Limb (tissue), 2 donors: ENCODE measurements at regions not wholly inside any gene's neighbourhood (a gene's known extent, or its start where the extent isn't known, plus 50 kb on each side); places are given as distances from the start of the nearest gene placed in this dataset.
A peak's percentile ranks its signal among the peaks of the same experiment; 100 is the strongest.
"Not testable (repeated sequence)": the region's sequence is repeated elsewhere in the genome, so short reads cannot be mapped to it uniquely, and the experiment has no call there.

Source experiments
- DNase-seq, 2 donors: peaks; one replicate each; pipeline ENCODE4 v3.0.0-alpha.2; 2016; ENCODE audit errors: extremely low spot score in 2 of 2

DNA sequence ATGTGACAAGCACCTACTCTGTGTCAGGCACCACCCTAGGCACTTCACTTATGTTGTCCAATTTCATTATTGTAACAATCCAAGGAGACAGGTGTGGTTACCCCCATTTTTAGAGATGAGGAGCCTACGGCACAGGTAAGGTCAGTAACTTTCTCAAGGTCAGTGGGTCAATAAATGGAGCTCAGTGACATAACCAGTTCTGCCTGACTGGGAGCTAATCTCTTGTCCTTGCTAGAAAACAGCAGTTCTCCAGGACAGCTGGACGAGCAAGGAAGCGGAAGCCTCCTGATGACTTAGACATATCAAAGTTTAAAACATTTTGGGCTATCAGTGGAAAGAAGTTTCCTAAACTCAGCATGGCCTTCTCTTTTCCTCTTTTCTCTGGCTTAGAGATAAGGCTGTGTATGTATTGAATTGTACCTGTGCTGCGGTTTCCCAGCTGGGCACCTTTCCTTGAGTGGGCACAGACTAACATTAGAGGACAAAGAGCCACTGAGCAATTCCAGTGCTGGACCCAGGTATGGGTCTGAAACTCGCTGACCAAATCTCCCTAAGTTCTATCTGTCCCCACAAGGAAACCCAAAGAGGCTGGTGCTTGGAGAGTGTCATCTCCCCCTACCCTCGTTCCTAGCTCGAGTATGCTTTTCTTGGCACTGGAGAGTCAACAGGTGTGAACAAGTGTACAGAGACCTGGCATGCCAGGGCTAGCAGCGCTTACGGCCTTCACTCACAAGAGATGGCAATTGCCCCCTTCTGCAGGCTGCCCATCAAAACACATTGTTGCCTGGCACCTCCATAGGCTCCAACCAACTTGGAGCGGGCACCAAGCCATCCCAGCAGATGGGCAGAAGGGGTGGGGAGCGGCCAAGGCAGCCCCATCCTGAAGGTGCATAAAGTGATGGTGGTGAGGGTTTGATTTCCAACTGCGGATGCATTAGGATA, 456.1 kb upstream of the PROX1 start:
- no peak for DNase-seq

DNA sequence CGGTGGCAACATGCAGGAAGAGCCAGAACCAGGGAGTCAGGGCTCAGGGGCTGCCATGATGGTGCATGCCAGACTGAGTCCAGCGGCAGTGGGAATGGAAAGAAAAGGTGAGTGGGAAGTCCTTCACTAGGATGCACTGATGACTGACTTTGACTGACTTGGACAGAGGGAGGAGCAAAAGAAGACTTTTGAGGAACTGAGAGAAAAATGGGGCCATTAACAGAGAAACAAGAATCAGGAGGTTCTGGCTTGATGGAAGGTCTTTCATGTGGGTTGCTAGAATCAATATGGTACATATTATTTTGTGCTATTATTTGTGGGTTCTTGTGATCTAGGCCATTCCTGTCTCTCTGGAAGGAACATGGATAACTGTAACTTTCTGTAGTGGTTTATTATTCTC, 454.6 kb upstream of the PROX1 start:
- DNase-seq = no peak

DNA sequence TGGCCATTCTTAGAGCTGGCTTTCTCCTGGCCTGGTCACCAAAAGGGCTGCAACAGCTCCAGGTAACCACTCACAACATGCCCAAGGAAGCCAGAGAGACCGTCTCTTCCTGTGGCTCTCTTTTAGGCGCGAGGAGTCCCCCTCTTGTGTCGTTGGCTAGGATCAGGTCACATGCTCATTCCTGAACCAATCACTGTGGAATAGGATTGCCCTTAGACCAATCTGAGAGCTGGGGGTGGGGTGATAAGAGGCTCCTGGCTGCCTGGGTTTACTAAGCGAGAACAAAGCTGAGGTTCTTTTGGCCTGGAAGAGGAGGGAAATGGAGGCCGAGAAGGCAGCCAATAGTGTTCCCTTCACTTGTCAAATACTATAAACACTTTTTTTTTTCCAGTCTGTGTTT, 452.1 kb upstream of the PROX1 start:
- no peak for DNase-seq

DNA sequence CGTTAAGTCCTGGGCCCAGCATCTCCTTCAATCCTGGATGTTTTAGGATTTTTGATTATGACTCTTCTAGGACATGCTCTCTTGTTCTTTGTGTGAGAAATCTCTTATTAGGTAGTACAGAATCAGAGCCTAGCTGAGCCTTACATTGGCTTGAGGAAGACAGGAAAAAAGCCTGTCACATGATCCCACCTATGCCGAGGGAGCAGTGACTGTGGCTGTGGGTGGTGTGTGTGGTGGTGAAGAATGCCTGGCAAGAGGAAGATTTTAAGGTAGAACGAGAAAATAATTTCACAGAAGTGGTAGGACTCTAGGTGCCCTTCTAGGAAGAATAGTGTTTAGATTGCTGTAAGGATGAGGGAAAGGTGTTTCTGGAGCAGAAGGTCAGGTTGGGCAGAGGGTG, 449.5 kb upstream of the PROX1 start:
- DNase-seq = no peak

DNA sequence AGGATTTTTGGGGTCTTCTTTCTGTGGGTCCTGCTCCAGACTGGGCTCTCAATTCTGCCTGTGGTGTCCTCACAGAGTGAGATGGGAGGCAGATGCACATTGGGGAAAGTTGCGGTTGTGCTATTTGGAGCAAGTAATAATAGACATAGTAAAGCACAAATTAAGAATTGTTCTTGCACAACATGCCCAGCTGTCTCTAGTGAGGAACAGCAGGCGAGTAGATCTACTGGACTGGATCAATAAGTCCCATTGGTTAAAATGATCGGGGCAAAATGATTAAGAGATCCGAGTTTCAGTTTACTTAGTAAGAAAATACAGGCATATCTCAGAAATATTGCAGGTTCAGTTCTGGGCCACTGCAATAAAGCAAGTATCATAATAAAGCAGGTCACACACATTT, 448.3 kb upstream of the PROX1 start:
- no peak for DNase-seq

DNA sequence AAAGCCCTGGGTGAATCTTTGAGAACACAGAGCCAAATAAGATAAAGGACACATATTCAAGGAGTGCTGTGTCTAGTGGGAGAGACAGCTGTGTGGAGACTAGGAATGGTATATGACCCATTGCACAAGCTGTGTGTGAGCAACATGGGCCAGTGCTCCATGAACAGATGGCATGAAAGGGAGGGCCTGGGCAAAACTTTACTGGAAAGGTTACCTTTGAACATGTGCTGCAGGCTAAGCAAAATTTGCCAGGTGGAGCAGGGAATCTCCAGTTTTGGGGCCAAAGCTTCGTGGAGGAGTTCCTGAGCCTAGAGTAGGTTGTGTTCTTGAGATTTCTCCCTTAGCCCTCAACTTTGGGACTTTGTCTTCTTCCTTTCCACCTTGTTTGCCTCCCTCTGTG, 446.1 kb upstream of the PROX1 start:
- DNase-seq = no peak

DNA sequence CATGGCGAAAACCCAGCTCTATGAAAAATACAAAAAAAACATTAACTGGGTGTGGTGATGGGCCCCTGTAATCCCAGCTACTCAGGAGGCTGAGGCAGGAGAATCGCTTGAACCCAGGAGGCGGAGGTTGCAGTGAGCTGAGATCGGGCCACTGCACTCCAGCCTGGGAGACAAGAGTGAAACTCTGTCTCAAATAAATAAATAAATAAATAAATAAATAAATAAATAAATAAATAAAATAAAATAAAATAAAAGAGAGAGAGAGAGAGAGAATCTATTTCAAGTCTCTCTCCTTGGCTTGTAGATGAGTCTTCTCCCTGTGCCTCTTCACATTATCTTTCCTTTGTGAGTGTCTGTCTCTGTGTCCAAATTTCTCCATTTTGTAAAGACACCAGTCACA, 442.6 kb upstream of the PROX1 start:
- DNase-seq = not testable (repeated sequence)

DNA sequence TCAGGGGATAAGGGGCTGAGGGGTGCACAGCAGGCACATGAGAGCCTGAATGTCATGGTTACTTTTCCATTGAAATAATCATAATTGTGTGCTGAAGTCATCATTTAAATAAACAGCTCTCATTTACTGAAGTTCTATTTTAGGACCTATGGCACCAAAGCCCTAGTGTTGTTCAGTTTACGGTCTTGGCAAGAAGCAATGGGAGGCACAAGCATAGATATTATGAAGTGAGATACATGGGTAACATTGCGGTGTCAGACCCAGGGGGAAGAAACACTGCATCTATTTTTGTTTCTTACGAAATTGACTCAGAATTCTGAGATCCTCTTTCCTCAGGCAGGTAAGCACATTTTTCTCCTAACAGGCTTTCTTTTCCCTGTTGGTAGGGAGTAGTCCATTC, 437.8 kb upstream of the PROX1 start:
- no peak for DNase-seq

DNA sequence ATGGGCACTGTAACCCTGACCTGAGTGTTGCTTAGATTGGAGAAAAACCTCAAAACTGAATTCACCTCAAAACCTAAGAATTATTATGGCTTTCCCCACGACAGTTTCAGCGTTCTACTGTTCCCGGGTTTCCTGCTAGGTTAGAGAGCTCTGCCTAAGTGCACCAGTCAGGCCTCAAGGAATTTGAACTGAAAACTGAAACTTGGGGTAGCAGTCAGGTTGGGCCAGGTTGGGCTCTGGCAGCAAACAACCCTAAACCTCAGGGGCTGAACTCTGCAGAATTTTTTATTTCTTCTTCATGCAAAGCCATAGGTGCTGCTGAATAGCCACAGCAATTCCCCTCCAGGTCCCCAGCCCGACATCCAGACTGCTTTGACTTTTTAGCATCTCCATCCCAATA, 437.0 kb upstream of the PROX1 start:
- DNase-seq = no peak

DNA sequence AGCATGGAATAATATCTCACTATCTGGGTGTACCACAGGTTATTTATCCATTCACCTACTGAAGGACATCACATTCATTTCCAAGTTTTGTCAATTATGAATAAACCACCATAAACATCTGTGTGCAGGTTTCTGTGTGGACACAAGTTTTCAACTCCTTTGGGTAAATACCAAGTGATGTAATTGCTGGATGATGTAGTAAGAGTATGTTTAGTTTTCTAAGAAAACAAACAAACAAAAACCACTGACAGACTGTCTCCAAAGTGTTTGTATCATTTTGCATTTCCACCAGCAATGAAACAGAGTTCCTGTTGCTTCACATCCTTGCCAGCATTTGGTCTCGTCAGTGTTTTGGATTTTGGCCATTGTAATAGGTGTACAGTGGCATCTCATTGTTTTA, 435.7 kb upstream of the PROX1 start:
- DNase-seq = no peak

DNA sequence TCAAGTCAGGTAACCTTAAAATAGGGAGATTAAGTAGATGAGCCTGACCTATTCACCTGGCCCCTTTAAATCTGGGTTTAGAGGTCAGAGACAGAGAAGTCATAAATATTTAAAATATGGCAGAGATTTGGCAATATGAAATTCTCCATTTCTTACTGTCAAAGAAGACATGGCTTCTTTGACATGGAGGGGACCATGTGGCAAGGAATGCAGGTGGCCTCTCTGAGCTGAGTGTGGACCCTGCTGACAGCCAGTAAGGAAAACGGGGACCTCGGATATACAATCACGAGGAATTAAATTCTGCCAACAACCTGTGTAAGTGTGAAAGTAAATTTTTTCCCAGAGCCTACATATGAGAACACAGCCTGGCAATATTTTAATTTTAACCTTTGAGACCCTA, 427.5 kb upstream of the PROX1 start:
- no peak for DNase-seq

DNA sequence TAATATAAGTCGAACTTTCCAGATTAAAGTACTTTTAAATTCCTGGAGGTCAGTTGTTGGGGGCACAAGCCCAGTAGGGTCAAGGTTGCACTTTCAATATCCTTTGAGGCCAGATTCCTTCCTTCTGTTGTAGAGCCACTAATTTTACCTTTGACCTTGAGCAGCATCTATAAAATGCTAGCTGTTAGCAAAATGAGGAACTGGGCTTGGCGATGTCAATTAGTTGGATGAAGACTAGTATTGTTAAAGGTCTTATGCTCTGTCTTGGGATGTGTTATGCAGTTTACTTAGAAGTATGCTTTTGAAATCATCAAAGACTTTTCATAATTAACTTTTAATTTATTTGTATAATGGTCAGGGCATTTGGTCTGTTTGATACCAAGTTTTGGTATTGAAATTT, 425.9 kb upstream of the PROX1 start:
- no peak for DNase-seq

DNA sequence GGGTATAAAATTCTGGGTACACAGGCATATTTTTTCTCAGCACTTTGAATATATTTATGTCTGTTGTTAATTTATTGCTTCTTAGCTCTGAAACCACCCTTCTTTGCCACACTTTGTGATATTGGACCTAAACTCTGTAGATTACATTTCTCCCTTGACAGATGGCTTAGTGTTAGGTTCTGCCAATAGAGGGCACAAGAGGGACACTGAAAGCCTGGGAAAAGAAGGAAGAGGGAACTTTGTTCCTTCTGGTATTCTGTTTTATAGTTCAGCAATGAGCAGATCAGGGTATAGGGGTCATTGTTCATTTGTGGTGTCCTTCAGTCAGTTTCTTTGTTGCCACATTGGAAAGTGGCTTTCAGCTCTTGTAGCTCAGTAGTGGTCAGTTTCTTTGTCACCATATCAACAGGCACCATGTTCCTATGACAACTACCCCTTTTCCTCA, 423.5 kb upstream of the PROX1 start:
- no peak for DNase-seq

DNA sequence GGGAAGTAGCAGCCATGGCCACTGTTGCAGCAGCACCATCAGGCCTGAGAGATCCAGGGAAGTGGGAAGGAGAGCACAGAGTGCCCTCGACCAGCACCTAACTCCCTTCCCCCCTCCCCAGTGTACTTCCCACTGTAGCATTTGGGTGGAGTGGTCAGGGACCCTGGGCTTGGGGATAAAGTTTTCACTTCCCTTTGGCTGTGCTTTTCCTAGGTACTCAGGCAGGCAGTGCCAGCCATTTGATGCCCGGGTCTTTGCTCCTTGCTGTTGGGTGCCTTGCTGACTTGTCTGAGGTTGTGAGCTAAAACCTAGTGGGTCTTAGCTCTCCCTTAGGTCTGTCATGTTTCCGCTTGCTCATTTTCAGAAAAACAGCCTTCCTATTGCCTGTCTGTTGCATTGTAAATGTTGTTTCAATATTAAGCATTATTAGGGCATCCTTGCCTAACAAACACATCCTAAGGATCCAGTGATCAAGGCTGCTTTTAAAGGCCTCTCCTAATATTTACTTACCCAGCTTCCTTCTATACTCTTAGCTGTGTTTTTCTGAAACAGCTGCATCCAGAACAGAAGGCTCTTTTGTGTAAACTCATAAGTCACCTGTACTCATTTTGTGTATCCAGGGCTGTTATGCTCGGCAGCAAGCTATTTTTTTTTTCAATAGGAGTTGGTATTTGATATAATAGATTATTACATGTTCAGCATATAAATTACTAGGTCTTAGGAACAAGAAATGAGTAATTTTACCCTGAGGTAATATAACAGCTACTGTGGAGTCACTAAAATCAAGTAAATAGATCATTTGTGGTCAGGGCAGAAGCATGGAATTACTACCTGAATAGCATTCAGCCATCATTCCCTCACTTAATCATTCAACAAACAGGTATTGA, 418.6 kb upstream of the PROX1 start:
- DNase-seq = no peak

DNA sequence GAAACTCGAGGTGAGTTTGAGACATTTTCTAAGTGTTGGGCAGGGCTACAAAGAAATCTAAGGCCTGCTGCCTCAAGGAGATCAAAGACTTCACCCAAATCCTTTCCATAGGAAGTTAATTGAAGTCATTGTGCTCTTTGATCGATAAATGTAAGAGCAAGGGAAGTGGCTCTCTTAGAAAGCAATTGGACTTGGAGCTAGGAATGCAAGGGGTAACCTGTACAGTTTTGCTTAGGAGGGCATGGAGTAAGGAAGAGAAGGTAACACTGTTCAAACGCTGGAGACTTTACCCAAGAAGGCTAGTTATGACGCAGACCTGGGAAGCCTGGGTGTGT, 418.0 kb upstream of the PROX1 start:
- DNase-seq = no peak

DNA sequence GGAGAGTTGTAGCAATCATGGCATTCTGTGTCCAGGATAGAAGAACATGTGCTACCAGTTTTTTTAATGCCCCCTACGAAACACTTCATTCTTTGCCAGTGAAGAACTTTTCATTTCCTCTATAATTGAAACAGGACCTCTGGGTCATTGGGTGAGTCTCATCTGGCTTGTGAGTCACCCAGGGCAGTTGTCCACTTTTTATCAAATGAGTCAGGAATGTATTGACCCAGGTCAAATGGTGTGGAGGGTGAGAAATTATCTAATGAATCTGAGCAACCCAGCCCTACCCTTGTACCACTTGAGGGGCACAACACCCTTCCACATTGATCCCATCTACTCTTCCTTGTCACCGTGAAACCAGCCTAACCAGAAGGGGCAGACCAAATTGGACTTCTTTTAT, 417.3 kb upstream of the PROX1 start:
- DNase-seq = no peak

DNA sequence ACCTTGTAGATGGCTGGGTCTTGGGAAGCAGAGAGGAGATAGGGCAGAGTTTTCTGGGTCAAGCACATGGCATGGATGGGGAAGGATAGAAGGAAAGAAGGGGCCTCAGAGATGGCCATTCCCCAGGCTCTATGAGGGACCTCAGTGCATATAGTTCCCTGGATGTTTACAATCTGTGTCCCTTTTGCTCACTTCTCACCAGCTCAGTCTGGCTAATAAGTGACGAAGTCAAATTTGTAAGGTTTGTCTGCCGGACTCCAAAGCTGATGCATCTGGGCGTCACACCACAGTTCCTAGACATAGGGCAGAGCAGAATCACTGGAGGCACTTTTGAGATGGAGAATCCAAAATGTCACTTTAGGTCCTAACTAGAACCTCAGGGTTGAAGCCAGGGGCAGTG, 416.4 kb upstream of the PROX1 start:
- no peak for DNase-seq

DNA sequence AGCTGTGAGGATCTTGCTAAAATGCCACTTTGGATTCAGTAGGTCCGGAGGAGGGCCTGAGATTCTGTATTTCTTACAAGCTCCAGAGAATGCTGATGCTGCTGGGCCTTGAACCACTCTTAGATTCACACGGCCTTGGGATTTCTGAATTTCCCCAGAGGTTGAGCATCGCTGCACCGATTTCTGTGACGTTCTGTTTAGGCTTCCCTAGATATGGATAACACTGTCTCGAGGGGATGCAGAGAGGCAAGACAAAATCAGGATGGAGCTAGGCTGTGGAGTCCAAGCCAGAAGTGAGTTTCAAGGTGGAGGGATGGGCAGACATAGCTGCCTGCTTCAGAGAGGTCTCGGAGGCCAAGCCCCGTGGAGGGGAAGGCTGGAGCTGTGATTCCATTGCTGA, 415.9 kb upstream of the PROX1 start:
- no peak for DNase-seq

DNA sequence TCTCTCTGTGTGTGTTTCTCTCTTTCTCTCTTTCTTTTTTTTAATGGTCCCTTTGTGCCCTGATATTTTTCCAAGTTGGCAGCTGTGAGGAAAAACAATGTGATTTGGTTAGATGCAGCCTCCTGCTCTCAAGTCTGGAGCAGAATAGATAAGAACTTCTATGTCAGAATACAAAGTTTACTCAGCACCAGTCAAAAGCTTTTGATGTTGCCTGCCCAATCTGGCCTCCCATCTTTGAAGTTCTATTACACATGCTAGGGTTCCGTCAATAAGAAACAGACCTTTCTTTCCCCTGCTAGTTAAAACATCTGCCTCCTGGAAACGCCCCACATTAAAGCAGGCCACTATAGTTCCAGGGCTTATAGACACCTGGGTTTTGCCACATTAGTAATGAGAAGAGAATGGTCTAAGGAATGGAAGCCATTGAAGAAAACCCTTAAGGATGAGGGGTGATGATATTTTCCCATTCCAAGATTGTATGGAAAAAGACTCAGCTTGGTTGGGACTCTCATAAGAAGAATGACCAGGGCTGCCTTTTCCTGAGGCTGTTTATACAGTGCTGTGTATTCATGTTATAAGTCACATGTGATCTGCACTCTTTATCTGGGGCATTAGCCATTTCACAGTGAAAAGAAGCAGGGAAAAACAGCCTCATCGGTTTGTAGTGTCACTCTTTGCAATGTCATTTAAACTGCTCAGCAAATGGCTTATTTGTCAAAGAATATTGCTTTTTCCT, 414.7 kb upstream of the PROX1 start:
- DNase-seq = peak in 1 of 2 donors; percentile 21

DNA sequence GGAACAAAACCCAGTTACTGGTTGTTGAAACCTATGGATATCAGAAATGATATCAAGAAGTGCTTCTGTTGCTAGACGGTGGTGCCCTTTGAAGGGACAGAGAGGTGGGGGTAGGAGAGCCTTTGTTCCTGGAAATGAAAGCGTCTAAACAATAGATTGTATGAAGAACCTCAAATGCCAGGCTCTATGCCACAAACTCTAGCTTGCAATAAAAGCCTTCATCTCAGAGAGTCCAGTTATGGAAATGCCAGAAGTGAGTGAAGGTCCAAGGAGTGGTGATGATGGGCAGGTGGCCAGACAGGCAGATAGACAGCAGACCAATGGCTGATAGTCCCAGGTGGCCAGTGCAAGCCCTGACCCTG, 414.1 kb upstream of the PROX1 start:
- no peak for DNase-seq

DNA sequence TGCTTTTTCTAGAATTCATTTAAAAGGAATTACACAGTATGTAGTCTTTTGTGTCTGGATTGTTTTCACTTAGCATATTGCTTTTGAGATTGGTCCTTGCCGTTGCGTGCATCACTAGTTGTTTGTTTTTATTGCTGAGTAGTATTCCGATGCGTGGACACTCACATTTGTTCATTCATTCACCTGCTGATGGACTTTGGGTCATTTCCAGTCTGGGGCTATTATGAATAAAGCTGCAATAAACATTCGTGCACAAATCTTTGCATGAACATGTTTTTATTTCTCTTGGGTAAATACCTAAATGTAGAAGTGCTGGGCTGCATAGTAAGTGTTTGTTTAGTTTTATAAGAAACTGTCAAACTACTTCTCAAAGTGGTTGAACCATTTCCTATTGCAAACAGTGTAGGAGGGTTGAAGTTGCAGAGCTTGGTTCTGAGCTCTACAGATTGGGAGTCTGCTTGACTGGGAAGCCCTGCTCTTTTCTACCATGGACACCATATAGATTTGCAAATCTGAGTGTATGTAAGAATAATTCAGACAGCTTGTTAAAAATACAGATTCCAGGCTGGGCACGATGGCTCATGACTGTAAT, 404.7 kb upstream of the PROX1 start:
- DNase-seq = no peak

DNA sequence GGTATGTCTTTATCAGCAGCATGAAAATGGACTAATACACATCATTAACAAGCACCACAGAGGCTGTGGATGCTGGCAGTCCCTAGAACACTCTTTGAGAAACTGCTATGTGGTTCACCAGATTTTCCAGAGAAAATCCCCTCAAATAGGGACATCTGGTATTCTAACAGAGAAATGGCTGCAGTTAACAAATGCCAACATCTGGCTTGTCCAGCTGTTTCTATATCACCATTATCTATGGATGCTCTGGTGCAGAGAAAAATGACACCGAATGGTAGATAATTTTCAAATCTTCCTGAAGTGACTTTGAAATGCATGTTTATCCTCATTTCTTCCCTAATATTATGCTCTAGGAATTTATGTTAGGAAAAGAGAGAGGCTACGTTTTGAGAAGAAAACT, 403.5 kb upstream of the PROX1 start:
- DNase-seq = no peak
